Testis (tissue), 2 donors: ENCODE measurements at regions not wholly inside any gene's neighbourhood (a gene's known extent, or its start where the extent isn't known, plus 50 kb on each side); places are given as distances from the start of the nearest gene placed in this dataset.

Experiments used
- DNase-seq: peaks from one replicate; pipeline ENCODE4 v3.0.0-alpha.2; 2019
- H3K27ac ChIP-seq, 2 donors: fragments of 200-600 bp; sonication (generic); one replicate each; pipeline ENCODE4 v1.5.1; 2019
- H3K27me3 ChIP-seq: fragments of 200-600 bp; sonication (generic); one replicate; pipeline ENCODE4 v1.5.1; 2019
- H3K36me3 ChIP-seq: fragments of 200-600 bp; sonication (generic); one replicate; pipeline ENCODE4 v1.5.1; 2017; ENCODE audit warnings: low read depth; ENCODE audit errors: missing control alignments
- H3K4me1 ChIP-seq: fragments of 200-600 bp; sonication (generic); one replicate; pipeline ENCODE4 v1.5.1; 2019
- H3K4me3 ChIP-seq, 2 donors: fragments of 200-600 bp; sonication (generic); one replicate each; pipeline ENCODE4 v1.5.1; 2017 to 2019
- H3K9me3 ChIP-seq: fragments of 200-600 bp; sonication (generic); one replicate; pipeline ENCODE4 v1.5.1; 2017
- POLR2A ChIP-seq: fragments of 450-650 bp; IDR thresholded peaks from one replicate; pipeline ENCODE4 v1.6.1; 2017; ENCODE audit warnings: antibody characterized with exemption, mild to moderate bottlenecking, moderate library complexity
- WGBS, 2 donors: methylation state at CpG; one replicate each; pipeline ENCODE4 v1.1.5; 2018; 5-methylcytosine and 5-hydroxymethylcytosine counted together
- intact Hi-C: fragments of 100-400 bp; cut with DNase I; formaldehyde crosslinking; loops from one replicate; pipeline ENCODE4 v1.15.1; 2023; ENCODE audit warnings: low total_unique reads
- TF ChIP-seq, protein P1 (sequence below), 3 experiments: fragments of 450-650 bp in 2 of 3; fragments of 200-600 bp in 1 of 3; sonication (generic) in 1 of 3; IDR thresholded peaks; one replicate each; pipeline ENCODE4 v1.5.1; 2016 to 2019; ENCODE audit warnings: antibody characterized with exemption in 3 of 3, mild to moderate bottlenecking in 2 of 3, moderate library complexity in 1 of 3

DNA sequence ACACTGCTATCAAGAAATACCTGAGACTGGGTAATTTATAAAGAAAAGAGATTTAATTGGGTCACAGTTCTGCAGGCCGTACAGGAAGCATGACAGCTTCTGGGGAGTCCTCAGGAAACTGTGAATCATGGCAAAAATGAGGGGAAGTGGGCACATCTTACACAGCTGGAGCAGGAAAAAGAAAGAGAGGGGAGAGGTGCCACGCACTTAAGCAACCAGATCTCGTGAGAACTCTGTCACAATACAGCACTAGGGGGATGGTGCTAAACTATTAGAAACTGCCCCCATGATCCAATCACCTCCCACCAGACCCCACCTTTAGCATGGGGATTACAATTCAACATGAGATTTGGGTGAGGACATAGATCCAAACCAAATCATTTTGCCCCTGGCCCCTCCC lies 105.5 kb upstream of the CPLX2 start:
- Histone ChIP-seq H3K4me1 (no peaks in the 10 kb centered on the region), H3K4me3 (no peak overlapping the region), H3K9me3 (no peaks in the 10 kb centered on the region), H3K27me3 (no peaks in the 10 kb centered on the region), H3K36me3 (no peaks in the 10 kb centered on the region), H3K27ac (no peak overlapping the region)
- intact Hi-C loops: no loop called here
- no peak for DNase-seq
- TF ChIP-seq POLR2A: no peak
- TF ChIP-seq, protein P1, sequence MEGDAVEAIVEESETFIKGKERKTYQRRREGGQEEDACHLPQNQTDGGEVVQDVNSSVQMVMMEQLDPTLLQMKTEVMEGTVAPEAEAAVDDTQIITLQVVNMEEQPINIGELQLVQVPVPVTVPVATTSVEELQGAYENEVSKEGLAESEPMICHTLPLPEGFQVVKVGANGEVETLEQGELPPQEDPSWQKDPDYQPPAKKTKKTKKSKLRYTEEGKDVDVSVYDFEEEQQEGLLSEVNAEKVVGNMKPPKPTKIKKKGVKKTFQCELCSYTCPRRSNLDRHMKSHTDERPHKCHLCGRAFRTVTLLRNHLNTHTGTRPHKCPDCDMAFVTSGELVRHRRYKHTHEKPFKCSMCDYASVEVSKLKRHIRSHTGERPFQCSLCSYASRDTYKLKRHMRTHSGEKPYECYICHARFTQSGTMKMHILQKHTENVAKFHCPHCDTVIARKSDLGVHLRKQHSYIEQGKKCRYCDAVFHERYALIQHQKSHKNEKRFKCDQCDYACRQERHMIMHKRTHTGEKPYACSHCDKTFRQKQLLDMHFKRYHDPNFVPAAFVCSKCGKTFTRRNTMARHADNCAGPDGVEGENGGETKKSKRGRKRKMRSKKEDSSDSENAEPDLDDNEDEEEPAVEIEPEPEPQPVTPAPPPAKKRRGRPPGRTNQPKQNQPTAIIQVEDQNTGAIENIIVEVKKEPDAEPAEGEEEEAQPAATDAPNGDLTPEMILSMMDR (IDR thresholded peaks at IDR 0.05): no peak
- WGBS, 2 donors: 54 to 73% methylated on average over 3 of the region's 3 CpGs

DNA sequence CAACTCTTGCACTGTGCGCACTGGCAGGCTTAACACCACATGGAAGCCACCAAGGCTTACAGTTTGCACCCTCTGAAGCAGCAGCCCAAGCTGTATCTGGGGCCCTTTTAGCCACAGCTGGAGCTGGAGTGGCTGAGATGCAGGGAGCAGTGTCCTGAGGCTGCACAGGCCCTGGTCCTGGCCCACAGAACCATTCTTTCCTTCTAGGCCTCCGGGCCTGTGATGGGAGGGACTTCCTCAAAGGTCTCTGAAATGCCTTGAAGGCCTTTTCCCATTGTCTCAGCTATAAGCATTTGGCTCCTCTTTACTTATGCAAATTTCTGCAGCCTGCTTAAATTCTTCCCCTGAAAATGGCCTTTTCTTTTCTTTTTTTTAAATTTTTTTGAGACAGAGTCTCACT lies 104.4 kb upstream of the CPLX2 start:
- Histone ChIP-seq H3K36me3 (no peaks in the 10 kb centered on the region), H3K4me3 (no peak overlapping the region), H3K27ac (no peak overlapping the region), H3K9me3 (no peaks in the 10 kb centered on the region), H3K4me1 (no peaks in the 10 kb centered on the region), H3K27me3 (no peaks in the 10 kb centered on the region)
- no peak for DNase-seq
- TF ChIP-seq, protein P1 (IDR thresholded peaks at IDR 0.05): no peak
- no peak for TF ChIP-seq POLR2A
- WGBS, 2 donors: 69 to 79% methylated on average over 1 to 2 of the region's 2 CpGs
- intact Hi-C loops: no loop called here

DNA sequence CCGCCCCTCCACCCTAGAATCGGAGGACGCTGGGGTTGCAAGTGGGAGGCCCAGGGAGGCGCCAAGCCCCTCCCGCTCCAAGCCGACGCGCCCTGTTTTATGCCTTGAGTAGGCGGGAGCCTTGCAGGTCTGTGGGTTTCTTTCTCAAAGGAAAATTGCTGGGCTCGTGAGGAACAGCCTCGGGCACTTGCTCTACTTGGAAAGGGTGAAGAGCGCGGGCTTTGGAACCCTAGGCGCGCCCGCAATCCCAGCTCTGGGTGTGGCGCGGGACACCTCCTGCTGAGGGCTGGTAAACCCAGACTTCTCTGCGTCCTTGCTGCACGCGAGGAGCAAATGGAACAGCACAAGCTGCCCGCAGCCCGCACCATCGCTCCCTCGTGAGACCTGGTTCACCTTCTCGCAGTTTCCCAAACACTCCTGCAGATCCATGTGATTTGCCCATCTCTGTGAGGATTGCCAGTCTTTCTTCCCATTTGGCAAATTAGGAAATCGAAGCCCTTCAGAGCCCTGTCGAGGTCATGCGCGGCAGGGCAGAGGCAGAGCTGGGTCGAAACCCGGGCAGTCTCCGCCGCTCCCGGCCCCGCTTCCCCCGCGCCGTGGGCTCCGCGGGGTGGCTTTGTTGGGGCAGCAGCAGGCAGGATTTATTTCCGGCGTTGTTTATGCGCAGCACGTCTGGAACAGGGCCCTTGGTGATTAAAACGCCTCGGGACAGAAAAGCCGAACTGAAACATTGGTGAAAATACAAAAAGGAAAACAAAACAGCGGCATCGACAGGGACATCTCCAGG lies 98.4 kb upstream of the CPLX2 start:
- WGBS, 2 donors: 2 to 12% methylated on average over 22 to 50 of the region's 50 CpGs
- TF ChIP-seq POLR2A: no peak
- TF ChIP-seq, protein P1 (IDR thresholded peaks at IDR 0.05): no peak
- H3K9me3 ChIP-seq: no peaks in the 10 kb centered on the region
- H3K4me3 ChIP-seq: peak overlapping the region; percentile 2 to 10
- H3K27me3 ChIP-seq: no peaks in the 10 kb centered on the region
- no peaks in the 10 kb centered on the region for H3K36me3 ChIP-seq
- no peaks in the 10 kb centered on the region for H3K4me1 ChIP-seq
- intact Hi-C loops: no loop called here
- no peak for DNase-seq
- H3K27ac ChIP-seq: no peak overlapping the region

DNA sequence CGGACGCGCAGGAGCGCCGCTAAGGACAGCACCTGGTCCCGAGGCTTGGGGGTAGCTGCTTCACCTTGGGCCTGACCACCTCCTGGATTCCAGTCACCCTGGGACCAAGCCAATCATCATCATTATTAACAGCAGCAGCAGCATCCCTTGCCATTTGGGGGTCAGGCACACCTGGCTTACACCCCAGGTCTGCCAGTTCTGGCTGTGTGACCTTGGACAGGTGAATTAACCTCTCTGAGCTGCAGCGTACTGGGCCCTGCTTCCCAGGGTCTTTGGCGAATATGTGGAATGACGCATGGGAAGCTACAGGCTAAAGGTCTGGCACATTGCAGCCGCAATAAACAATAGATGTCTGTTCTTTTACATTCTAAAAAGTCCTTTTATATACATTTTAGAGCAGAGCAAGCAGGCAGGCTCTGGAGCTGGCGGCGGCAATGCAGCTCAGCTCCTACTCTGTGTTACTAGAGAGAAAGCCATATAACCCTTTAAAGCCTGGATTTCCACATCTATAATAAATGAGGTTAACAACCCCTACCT lies 97.8 kb upstream of the CPLX2 start:
- Histone ChIP-seq H3K4me1 (no peaks in the 10 kb centered on the region), H3K27ac (no peak overlapping the region), H3K4me3 (peak overlapping the region in 1 of 2 donors; percentile 10), H3K9me3 (no peaks in the 10 kb centered on the region), H3K36me3 (no peaks in the 10 kb centered on the region), H3K27me3 (no peaks in the 10 kb centered on the region)
- intact Hi-C loops: no loop called here
- DNase-seq: no peak
- TF ChIP-seq, protein P1 (IDR thresholded peaks at IDR 0.05): no peak
- TF ChIP-seq POLR2A: no peak
- 14 to 18% methylated on average over 11 to 12 of the region's 12 CpGs for WGBS, 2 donors

DNA sequence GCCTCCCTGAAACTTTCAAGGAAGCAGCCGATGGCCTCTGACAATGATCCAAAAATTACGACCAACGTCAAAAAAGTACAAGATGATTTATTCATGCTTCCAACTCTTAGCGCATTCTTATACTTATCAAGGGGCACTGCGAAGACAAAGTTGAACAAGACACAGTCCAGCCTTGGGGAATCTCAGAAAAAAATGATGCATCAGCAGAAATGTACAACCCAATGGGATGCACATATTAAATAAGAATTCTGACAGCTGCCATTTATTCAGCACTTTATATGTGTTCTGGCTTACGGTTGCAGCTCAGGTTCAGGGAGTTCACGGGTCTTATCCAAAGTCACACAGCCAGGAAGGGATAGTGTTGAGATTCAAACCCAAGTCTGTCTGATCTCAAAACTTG lies 96.0 kb upstream of the CPLX2 start:
- DNase-seq: no peak
- WGBS, 2 donors: 62 to 63% methylated on average over 7 of the region's 7 CpGs
- TF ChIP-seq POLR2A: no peak
- TF ChIP-seq, protein P1 (IDR thresholded peaks at IDR 0.05): no peak
- no peaks in the 10 kb centered on the region for H3K36me3 ChIP-seq
- no peaks in the 10 kb centered on the region for H3K4me1 ChIP-seq
- no peak overlapping the region for H3K4me3 ChIP-seq
- no peaks in the 10 kb centered on the region for H3K27me3 ChIP-seq
- no peaks in the 10 kb centered on the region for H3K9me3 ChIP-seq
- H3K27ac ChIP-seq: no peak overlapping the region
- intact Hi-C loops: no loop called here
